SK-N-MC (cell line): ENCODE measurements at regions not wholly inside any gene's neighbourhood (a gene's known extent, or its start where the extent isn't known, plus 50 kb on each side); places are given as distances from the start of the nearest gene placed in this dataset.

ENCODE experiments used
- EZH2 ChIP-seq: fragments of 200-600 bp; sonication (generic); IDR thresholded peaks from one replicate; pipeline ENCODE4 v1.6.1; 2017; ENCODE audit warnings: antibody characterized with exemption
- FOXP2 ChIP-seq: optimal IDR thresholded peaks from 2 replicates; pipeline ENCODE3; 2011; ENCODE audit warnings: mild to moderate bottlenecking, moderate library complexity; ENCODE audit not compliant: insufficient read depth; ENCODE audit errors: extremely low read length, control extremely low read depth
- POLR2AphosphoS5 ChIP-seq: IDR thresholded peaks from 2 replicates; pipeline ENCODE4 v1.6.1; 2012; ENCODE audit warnings: mild to moderate bottlenecking, low read depth, low read length, borderline replicate concordance

DNA sequence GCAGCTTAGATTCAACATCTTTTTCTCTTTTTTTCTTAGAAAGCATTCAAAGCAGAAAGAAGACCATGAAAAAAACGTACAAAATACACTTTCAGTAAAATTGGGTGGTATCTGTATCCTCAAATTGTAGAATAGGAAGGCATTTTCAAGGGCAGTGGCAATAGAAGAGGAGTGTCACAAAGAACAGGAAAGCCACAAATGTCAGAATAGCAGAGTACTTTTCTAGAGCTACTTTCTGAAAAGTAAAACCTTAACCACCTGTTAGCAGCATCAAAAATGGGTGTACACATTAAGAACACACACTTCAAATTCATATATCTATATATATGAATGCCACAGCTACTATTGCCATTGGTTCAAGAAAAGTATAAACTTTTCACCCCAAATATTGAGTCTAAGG lies 412.1 kb upstream of the DCN start:
- no peak for TF ChIP-seq EZH2
- no peak for TF ChIP-seq POLR2AphosphoS5
- TF ChIP-seq FOXP2, result no peak
